HG02885 (cell line): ENCODE measurements at regions not wholly inside any gene's neighbourhood (a gene's known extent, or its start where the extent isn't known, plus 50 kb on each side); places are given as distances from the start of the nearest gene placed in this dataset.

Experiments used
- ATAC-seq: cut with Tn5 transposase; IDR thresholded peaks from one replicate; pipeline ENCODE4 v1.9.1; 2021; ENCODE audit warnings: mild to moderate bottlenecking; ENCODE audit not compliant: unreplicated experiment, poor library complexity

- ATAC-seq = no peak
Observed at GRCh38 chr7:109256762-109257560, 687.3 kb downstream of the DNAJB9 start.

- no peak for ATAC-seq
Observed at GRCh38 chr7:109259151-109259550, 689.5 kb downstream of the DNAJB9 start.

- ATAC-seq = no peak
Observed at GRCh38 chr7:109261781-109262180, 692.1 kb downstream of the DNAJB9 start.

- no peak for ATAC-seq
Observed at GRCh38 chr7:109266610-109267009, 696.9 kb downstream of the DNAJB9 start.

- ATAC-seq = no peak
Observed at GRCh38 chr7:109276348-109276747, 706.7 kb downstream of the DNAJB9 start.

GRCh38 chr7:109282726-109283125 is 713.1 kb downstream of the DNAJB9 start:
- ATAC-seq = no peak

GRCh38 chr7:109284943-109285342 is 715.3 kb downstream of the DNAJB9 start:
- no peak for ATAC-seq

- ATAC-seq = no peak
Observed at GRCh38 chr7:109295158-109295557, 725.5 kb downstream of the DNAJB9 start.

GRCh38 chr7:109308816-109309215 is 739.1 kb downstream of the DNAJB9 start:
- ATAC-seq = no peak

GRCh38 chr7:109309790-109310189 is 740.1 kb downstream of the DNAJB9 start:
- ATAC-seq = no peak

- no peak for ATAC-seq
Observed at GRCh38 chr7:109318136-109318535, 748.5 kb downstream of the DNAJB9 start.

GRCh38 chr7:109322833-109323232 is 753.2 kb downstream of the DNAJB9 start:
- no peak for ATAC-seq

GRCh38 chr7:109331423-109331822 is 761.7 kb downstream of the DNAJB9 start:
- no peak for ATAC-seq

GRCh38 chr7:109335951-109336350 is 766.3 kb downstream of the DNAJB9 start:
- ATAC-seq = no peak

- ATAC-seq = no peak
Observed at GRCh38 chr7:109336531-109336930, 766.9 kb downstream of the DNAJB9 start.

- ATAC-seq = no peak
Observed at GRCh38 chr7:109343678-109344077, 774.0 kb downstream of the DNAJB9 start.

GRCh38 chr7:109351493-109351892 is 781.8 kb downstream of the DNAJB9 start:
- ATAC-seq = no peak

- no peak for ATAC-seq
Observed at GRCh38 chr7:109354000-109354399, 784.3 kb downstream of the DNAJB9 start.

GRCh38 chr7:109354552-109354951 is 784.9 kb downstream of the DNAJB9 start:
- no peak for ATAC-seq

GRCh38 chr7:109375823-109376222 is 806.1 kb downstream of the DNAJB9 start:
- no peak for ATAC-seq

- ATAC-seq = no peak
Observed at GRCh38 chr7:109376576-109376975, 806.9 kb downstream of the DNAJB9 start.
